DND-41 (cell line): ENCODE measurements at regions not wholly inside any gene's neighbourhood (a gene's known extent, or its start where the extent isn't known, plus 50 kb on each side); places are given as distances from the start of the nearest gene placed in this dataset.

ENCODE experiments used
- EZH2 ChIP-seq: IDR thresholded peaks from 3 replicates; pipeline ENCODE4 v1.6.1; 2012; ENCODE audit warnings: borderline replicate concordance, low read depth, mild to moderate bottlenecking, moderate library complexity, low read length, inconsistent platforms; ENCODE audit not compliant: severe bottlenecking
- TF ChIP-seq, protein P1 (sequence below): IDR thresholded peaks from 2 replicates; pipeline ENCODE4 v1.5.1; 2012; ENCODE audit warnings: borderline replicate concordance, low read length, moderate library complexity, mild to moderate bottlenecking; ENCODE audit not compliant: poor library complexity, severe bottlenecking; ENCODE audit errors: extremely low read depth

DNA sequence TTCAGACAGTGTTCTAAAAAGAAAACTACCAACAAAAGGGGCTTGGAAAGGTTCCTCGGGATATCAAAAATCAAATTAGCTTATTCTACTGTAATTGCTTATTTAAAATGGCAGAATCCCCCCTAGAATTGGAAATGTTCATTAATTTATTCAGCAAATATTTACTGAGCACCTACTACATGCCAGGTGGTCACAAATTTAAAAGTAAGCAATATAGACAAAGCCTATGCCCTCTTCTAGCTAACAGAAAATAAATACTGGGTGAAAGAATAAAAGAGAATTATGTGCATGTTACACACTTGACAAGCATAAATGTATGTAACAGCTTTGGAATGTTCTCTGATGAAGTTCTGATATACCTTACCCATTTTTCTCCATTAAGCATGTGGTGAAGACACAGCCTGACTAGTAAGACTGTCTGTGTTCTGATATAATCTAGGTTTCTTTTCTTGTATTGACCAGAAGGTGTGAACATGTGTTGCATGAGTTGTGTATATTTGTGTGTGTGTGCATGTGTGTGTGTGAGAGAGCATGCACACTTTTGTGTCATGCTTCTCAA is 606.7 kb upstream of the CITED2 start:
- TF ChIP-seq, protein P1, sequence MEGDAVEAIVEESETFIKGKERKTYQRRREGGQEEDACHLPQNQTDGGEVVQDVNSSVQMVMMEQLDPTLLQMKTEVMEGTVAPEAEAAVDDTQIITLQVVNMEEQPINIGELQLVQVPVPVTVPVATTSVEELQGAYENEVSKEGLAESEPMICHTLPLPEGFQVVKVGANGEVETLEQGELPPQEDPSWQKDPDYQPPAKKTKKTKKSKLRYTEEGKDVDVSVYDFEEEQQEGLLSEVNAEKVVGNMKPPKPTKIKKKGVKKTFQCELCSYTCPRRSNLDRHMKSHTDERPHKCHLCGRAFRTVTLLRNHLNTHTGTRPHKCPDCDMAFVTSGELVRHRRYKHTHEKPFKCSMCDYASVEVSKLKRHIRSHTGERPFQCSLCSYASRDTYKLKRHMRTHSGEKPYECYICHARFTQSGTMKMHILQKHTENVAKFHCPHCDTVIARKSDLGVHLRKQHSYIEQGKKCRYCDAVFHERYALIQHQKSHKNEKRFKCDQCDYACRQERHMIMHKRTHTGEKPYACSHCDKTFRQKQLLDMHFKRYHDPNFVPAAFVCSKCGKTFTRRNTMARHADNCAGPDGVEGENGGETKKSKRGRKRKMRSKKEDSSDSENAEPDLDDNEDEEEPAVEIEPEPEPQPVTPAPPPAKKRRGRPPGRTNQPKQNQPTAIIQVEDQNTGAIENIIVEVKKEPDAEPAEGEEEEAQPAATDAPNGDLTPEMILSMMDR: no peak
- TF ChIP-seq EZH2: no peak
